ENCODE measurements at regions not wholly inside any gene's neighbourhood (a gene's known extent, or its start where the extent isn't known, plus 50 kb on each side); places are given as distances from the start of the nearest gene placed in this dataset.

DNA sequence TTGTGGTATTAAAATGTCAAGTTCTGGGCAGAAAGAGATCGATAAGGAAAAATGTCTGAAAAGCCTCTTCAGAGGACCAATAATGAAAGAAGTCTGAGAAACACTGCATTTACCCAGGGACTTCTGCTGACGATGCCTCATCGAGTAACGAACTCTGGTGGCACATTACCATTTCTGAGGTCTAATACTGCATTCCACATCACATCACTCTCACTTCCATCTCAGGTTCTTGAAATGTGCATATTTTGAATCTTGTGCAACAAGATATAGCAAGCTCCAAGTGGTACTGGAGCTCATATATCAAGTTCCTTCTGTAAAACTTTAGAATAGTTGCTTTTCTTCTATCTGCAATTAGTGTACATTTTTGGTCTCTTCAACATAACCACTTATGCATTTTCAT, 619.1 kb upstream of the DDX18 start:
- TF ChIP-seq CTCF (IDR thresholded peaks at IDR 0.05): no peak
- no peak for TF ChIP-seq EZH2phosphoT487 (IDR thresholded peaks at IDR 0.05)

Data from neural progenitor cell (in vitro differentiated cells).